ENCODE measurements at regions not wholly inside any gene's neighbourhood (a gene's known extent, or its start where the extent isn't known, plus 50 kb on each side); places are given as distances from the start of the nearest gene placed in this dataset.

DNA sequence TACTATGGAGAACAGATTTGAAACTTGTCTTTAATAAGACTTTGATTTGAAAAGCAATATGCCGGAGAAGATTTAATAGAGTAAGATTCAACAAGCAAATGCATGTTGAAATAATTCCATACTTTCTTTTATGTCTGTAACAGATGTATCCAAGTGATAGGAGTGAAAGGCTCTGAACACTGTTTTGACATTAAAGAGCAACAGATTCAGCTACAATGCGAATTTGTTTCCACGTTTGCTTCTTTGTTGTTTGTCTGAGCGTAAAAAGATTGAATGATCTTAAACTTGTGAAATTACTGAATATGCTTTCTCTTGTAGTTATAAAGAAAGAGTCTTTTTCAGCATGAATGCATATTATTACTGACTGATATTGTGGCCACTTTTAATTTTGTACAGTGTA is 2612.9 kb downstream of the PCDH9 start:
- TF ChIP-seq, protein P1, sequence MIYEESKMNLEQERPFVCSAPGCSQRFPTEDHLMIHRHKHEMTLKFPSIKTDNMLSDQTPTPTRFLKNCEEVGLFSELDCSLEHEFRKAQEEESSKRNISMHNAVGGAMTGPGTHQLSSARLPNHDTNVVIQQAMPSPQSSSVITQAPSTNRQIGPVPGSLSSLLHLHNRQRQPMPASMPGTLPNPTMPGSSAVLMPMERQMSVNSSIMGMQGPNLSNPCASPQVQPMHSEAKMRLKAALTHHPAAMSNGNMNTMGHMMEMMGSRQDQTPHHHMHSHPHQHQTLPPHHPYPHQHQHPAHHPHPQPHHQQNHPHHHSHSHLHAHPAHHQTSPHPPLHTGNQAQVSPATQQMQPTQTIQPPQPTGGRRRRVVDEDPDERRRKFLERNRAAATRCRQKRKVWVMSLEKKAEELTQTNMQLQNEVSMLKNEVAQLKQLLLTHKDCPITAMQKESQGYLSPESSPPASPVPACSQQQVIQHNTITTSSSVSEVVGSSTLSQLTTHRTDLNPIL (CRISPR knock-in tag; IDR thresholded peaks at IDR 0.05; ENCODE audit: low read depth) = no peak
- TF ChIP-seq, protein P2, sequence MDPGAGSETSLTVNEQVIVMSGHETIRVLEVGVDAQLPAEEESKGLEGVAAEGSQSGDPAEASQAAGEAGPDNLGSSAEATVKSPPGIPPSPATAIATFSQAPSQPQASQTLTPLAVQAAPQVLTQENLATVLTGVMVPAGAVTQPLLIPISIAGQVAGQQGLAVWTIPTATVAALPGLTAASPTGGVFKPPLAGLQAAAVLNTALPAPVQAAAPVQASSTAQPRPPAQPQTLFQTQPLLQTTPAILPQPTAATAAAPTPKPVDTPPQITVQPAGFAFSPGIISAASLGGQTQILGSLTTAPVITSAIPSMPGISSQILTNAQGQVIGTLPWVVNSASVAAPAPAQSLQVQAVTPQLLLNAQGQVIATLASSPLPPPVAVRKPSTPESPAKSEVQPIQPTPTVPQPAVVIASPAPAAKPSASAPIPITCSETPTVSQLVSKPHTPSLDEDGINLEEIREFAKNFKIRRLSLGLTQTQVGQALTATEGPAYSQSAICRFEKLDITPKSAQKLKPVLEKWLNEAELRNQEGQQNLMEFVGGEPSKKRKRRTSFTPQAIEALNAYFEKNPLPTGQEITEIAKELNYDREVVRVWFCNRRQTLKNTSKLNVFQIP (CRISPR knock-in tag; IDR thresholded peaks at IDR 0.05; ENCODE audit: borderline replicate concordance, low read depth) = no peak
- TF ChIP-seq RARB (CRISPR knock-in tag; IDR thresholded peaks at IDR 0.05) = no peak
- no peak for TF ChIP-seq ARNTL (CRISPR knock-in tag; IDR thresholded peaks at IDR 0.05; ENCODE audit: borderline replicate concordance, low read depth)
- TF ChIP-seq, protein P3, sequence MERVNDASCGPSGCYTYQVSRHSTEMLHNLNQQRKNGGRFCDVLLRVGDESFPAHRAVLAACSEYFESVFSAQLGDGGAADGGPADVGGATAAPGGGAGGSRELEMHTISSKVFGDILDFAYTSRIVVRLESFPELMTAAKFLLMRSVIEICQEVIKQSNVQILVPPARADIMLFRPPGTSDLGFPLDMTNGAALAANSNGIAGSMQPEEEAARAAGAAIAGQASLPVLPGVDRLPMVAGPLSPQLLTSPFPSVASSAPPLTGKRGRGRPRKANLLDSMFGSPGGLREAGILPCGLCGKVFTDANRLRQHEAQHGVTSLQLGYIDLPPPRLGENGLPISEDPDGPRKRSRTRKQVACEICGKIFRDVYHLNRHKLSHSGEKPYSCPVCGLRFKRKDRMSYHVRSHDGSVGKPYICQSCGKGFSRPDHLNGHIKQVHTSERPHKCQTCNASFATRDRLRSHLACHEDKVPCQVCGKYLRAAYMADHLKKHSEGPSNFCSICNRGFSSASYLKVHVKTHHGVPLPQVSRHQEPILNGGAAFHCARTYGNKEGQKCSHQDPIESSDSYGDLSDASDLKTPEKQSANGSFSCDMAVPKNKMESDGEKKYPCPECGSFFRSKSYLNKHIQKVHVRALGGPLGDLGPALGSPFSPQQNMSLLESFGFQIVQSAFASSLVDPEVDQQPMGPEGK (CRISPR knock-in tag; IDR thresholded peaks at IDR 0.05; ENCODE audit: borderline replicate concordance) = no peak
- no peak for TF ChIP-seq ZNF8 (CRISPR knock-in tag; IDR thresholded peaks at IDR 0.05)
- TF ChIP-seq ISL1 (CRISPR knock-in tag; IDR thresholded peaks at IDR 0.05) = no peak
- no peak for TF ChIP-seq CSDC2 (CRISPR knock-in tag; IDR thresholded peaks at IDR 0.05)
- TF ChIP-seq ZFP3 (CRISPR knock-in tag; IDR thresholded peaks at IDR 0.05) = no peak
- no peak for TF ChIP-seq ZNF565 (CRISPR knock-in tag; conservative IDR thresholded peaks at IDR 0.05; ENCODE audit: low read depth)
- no peak for TF ChIP-seq SNAI2 (CRISPR knock-in tag; IDR thresholded peaks at IDR 0.05)
- no peak for TF ChIP-seq ZFP30 (CRISPR knock-in tag; IDR thresholded peaks at IDR 0.05)
- TF ChIP-seq OSR1 (CRISPR knock-in tag; IDR thresholded peaks at IDR 0.05) = no peak
- TF ChIP-seq TCF4 (CRISPR knock-in tag; IDR thresholded peaks at IDR 0.05; ENCODE audit: borderline replicate concordance) = no peak
- TF ChIP-seq PPARA (CRISPR knock-in tag; IDR thresholded peaks at IDR 0.05; ENCODE audit: borderline replicate concordance) = no peak

DNA sequence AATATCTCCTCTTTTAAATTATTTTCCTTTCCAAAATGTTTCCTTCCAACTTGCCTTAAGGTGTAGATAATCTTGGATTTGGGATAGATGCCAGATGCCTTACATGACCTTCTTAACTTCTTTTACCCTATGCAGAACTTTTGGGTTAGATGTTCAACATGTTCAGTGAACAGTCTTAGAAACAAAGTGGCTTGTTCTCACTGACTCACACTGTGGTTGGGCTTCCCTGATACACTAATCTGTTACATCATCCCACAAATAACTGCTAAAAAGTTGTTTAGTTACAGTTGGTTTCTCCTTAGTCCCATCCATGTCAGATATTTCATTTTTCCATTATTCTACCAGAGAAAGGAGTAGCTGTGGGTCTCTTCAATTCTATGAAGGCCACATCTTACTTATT is 2638.2 kb downstream of the PCDH9 start:
- no peak for TF ChIP-seq CSDC2 (CRISPR knock-in tag; IDR thresholded peaks at IDR 0.05)
- TF ChIP-seq ZC3H10 (CRISPR knock-in tag; IDR thresholded peaks at IDR 0.05) = no peak
- TF ChIP-seq TOX (CRISPR knock-in tag; IDR thresholded peaks at IDR 0.05; ENCODE audit: borderline replicate concordance) = no peak
- TF ChIP-seq ZFP30 (CRISPR knock-in tag; IDR thresholded peaks at IDR 0.05) = no peak
- TF ChIP-seq, protein P4, sequence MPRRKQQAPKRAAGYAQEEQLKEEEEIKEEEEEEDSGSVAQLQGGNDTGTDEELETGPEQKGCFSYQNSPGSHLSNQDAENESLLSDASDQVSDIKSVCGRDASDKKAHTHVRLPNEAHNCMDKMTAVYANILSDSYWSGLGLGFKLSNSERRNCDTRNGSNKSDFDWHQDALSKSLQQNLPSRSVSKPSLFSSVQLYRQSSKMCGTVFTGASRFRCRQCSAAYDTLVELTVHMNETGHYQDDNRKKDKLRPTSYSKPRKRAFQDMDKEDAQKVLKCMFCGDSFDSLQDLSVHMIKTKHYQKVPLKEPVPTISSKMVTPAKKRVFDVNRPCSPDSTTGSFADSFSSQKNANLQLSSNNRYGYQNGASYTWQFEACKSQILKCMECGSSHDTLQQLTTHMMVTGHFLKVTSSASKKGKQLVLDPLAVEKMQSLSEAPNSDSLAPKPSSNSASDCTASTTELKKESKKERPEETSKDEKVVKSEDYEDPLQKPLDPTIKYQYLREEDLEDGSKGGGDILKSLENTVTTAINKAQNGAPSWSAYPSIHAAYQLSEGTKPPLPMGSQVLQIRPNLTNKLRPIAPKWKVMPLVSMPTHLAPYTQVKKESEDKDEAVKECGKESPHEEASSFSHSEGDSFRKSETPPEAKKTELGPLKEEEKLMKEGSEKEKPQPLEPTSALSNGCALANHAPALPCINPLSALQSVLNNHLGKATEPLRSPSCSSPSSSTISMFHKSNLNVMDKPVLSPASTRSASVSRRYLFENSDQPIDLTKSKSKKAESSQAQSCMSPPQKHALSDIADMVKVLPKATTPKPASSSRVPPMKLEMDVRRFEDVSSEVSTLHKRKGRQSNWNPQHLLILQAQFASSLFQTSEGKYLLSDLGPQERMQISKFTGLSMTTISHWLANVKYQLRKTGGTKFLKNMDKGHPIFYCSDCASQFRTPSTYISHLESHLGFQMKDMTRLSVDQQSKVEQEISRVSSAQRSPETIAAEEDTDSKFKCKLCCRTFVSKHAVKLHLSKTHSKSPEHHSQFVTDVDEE (CRISPR knock-in tag; IDR thresholded peaks at IDR 0.05) = no peak
- TF ChIP-seq ZNF70 (CRISPR knock-in tag; IDR thresholded peaks at IDR 0.05) = no peak
- no peak for TF ChIP-seq SNAI2 (CRISPR knock-in tag; IDR thresholded peaks at IDR 0.05)
- TF ChIP-seq ZNF8 (CRISPR knock-in tag; IDR thresholded peaks at IDR 0.05) = no peak
- TF ChIP-seq GLIS3 (CRISPR knock-in tag; IDR thresholded peaks at IDR 0.05) = no peak
- TF ChIP-seq ZFP3 (CRISPR knock-in tag; IDR thresholded peaks at IDR 0.05) = no peak
- TF ChIP-seq TCF4 (CRISPR knock-in tag; IDR thresholded peaks at IDR 0.05; ENCODE audit: borderline replicate concordance) = no peak
- no peak for TF ChIP-seq PPARA (CRISPR knock-in tag; IDR thresholded peaks at IDR 0.05; ENCODE audit: borderline replicate concordance)
- no peak for TF ChIP-seq BACH2 (CRISPR knock-in tag; IDR thresholded peaks at IDR 0.05; ENCODE audit: borderline replicate concordance)
- TF ChIP-seq ARNTL (CRISPR knock-in tag; IDR thresholded peaks at IDR 0.05; ENCODE audit: borderline replicate concordance, low read depth) = no peak
- TF ChIP-seq OSR1 (CRISPR knock-in tag; IDR thresholded peaks at IDR 0.05) = no peak
- TF ChIP-seq, protein P2 (CRISPR knock-in tag; IDR thresholded peaks at IDR 0.05; ENCODE audit: borderline replicate concordance, low read depth) = no peak
- ATAC-seq = no peak

More for the DNA sequence above, 2612.9 kb downstream of the PCDH9 start:
- ATAC-seq = no peak

DNA sequence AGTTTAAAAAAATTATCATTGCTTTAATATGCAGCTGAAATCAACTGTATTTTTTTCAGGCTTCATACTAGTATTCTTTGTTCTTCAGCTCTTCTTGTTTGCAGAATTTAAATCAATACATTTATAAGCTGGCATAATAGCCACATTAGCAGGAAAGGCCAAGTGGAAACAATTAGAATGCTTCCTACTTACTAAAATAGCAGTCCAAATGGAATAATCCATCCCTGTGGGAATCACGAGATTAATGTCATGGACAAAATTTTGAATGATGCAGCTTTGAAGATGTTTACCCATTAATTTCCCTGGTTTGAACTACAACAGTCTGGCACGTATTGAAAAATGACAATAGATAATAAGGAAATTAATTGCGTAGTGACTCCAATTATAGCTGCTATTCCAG is 2650.8 kb downstream of the PCDH9 start:
- TF ChIP-seq TOX (CRISPR knock-in tag; IDR thresholded peaks at IDR 0.05; ENCODE audit: borderline replicate concordance) (no peak), BACH2 (CRISPR knock-in tag; IDR thresholded peaks at IDR 0.05; ENCODE audit: borderline replicate concordance) (no peak), ARNTL (CRISPR knock-in tag; IDR thresholded peaks at IDR 0.05; ENCODE audit: borderline replicate concordance, low read depth) (no peak), ZC3H10 (CRISPR knock-in tag; IDR thresholded peaks at IDR 0.05) (no peak), ZFP3 (CRISPR knock-in tag; IDR thresholded peaks at IDR 0.05) (no peak), ZFP30 (CRISPR knock-in tag; IDR thresholded peaks at IDR 0.05) (no peak)
- TF ChIP-seq, protein P5, sequence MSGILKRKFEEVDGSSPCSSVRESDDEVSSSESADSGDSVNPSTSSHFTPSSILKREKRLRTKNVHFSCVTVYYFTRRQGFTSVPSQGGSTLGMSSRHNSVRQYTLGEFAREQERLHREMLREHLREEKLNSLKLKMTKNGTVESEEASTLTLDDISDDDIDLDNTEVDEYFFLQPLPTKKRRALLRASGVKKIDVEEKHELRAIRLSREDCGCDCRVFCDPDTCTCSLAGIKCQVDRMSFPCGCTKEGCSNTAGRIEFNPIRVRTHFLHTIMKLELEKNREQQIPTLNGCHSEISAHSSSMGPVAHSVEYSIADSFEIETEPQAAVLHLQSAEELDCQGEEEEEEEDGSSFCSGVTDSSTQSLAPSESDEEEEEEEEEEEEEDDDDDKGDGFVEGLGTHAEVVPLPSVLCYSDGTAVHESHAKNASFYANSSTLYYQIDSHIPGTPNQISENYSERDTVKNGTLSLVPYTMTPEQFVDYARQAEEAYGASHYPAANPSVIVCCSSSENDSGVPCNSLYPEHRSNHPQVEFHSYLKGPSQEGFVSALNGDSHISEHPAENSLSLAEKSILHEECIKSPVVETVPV (CRISPR knock-in tag; IDR thresholded peaks at IDR 0.05) = no peak
- ATAC-seq = no peak
